Activated naive CD4-positive, alpha-beta T cell treated with anti-CD3 and anti-CD28 coated beads, Interleukin-2, amount 50 U/mL, for 24 hours (primary cell): ENCODE measurements at regions not wholly inside any gene's neighbourhood (a gene's known extent, or its start where the extent isn't known, plus 50 kb on each side); places are given as distances from the start of the nearest gene placed in this dataset.
"Not testable (repeated sequence)": the region's sequence is repeated elsewhere in the genome, so short reads cannot be mapped to it uniquely, and the experiment has no call there.

ENCODE experiments used
- H3K27ac Mint-ChIP-seq: one replicate; pipeline ENCODE4 v1.8.0; 2021; ENCODE audit warnings: mild to moderate bottlenecking, mixed read lengths
- H3K27me3 Mint-ChIP-seq: one replicate; pipeline ENCODE4 v1.8.0; 2021; ENCODE audit warnings: mixed read lengths
- H3K36me3 Mint-ChIP-seq: one replicate; pipeline ENCODE4 v1.8.0; 2021; ENCODE audit warnings: mixed read lengths
- H3K4me1 Mint-ChIP-seq: one replicate; pipeline ENCODE4 v1.8.0; 2021; ENCODE audit warnings: mixed read lengths
- H3K4me3 Mint-ChIP-seq: one replicate; pipeline ENCODE4 v1.8.0; 2021; ENCODE audit warnings: mild to moderate bottlenecking, mixed read lengths
- H3K9me3 Mint-ChIP-seq: one replicate; pipeline ENCODE4 v1.8.0; 2021; ENCODE audit warnings: mixed read lengths

DNA sequence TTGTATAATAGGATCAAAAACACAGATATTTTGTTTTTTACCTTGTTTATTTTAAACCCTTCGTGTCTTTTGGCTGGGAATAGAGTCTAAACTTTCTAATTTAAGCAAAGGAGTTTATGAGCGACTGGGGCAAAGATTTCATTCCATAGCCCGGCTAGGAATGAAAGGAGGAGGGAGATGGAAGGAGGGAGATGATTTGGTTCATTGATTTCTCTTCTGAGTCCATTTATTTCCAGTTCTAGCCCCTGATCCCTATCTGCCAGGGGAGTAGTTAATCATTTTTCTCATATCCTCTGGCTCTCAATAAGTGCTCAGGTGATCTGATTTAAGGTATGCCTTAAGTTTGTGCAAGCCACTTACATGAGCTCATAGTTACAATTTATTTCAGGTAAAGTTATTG lies 120.0 kb downstream of the SPRY1 start:
- Mint-ChIP-seq H3K27ac (no peak overlapping the region), H3K9me3 (peaks cover 4% of the 10 kb centered on the region), H3K36me3 (no peaks in the 10 kb centered on the region), H3K27me3 (no peaks in the 10 kb centered on the region), H3K4me1 (no peaks in the 10 kb centered on the region), H3K4me3 (no peak overlapping the region)

- H3K9me3 Mint-ChIP-seq = peaks cover 4% of the 10 kb centered on the region
- H3K27me3 Mint-ChIP-seq = no peaks in the 10 kb centered on the region
- no peaks in the 10 kb centered on the region for H3K36me3 Mint-ChIP-seq
- no peak overlapping the region for H3K27ac Mint-ChIP-seq
- H3K4me3 Mint-ChIP-seq = no peak overlapping the region
- H3K4me1 Mint-ChIP-seq = no peaks in the 10 kb centered on the region
Measured at GRCh38 chr4:123517176-123517575, 120.6 kb downstream of the SPRY1 start.

GRCh38 chr4:123517971-123518370 lies 121.4 kb downstream of the SPRY1 start:
- Mint-ChIP-seq H3K9me3 (peaks cover 4% of the 10 kb centered on the region), H3K4me3 (no peak overlapping the region), H3K27ac (no peak overlapping the region), H3K4me1 (no peaks in the 10 kb centered on the region), H3K36me3 (no peaks in the 10 kb centered on the region), H3K27me3 (no peaks in the 10 kb centered on the region)

DNA sequence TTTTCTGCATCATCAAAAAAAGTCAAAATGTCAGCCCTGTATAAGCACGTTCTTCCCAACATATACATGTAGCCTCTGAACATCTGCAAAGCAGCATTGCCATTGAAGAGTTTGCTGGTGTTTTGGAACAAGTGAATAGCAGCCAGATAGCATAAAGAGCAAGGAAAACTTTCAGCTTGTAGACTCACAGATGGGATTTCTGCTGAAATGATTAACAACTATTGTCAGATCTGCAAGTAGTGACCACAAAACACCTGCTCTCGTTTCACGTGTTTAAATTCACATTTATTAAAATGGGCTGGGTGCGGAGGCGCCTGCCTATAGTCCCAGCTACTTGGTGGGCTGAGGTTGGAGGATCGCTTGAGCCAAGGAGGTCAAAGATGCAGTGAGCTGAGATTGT lies 123.7 kb downstream of the SPRY1 start:
- Mint-ChIP-seq H3K27ac (no peak overlapping the region), H3K27me3 (no peaks in the 10 kb centered on the region), H3K9me3 (no peaks in the 10 kb centered on the region), H3K4me3 (no peak overlapping the region), H3K36me3 (no peaks in the 10 kb centered on the region), H3K4me1 (no peaks in the 10 kb centered on the region)

GRCh38 chr4:123522081-123522480 lies 125.5 kb downstream of the SPRY1 start:
- H3K36me3 Mint-ChIP-seq = no peaks in the 10 kb centered on the region
- H3K27ac Mint-ChIP-seq = no peak overlapping the region
- no peaks in the 10 kb centered on the region for H3K9me3 Mint-ChIP-seq
- no peaks in the 10 kb centered on the region for H3K27me3 Mint-ChIP-seq
- H3K4me1 Mint-ChIP-seq = no peaks in the 10 kb centered on the region
- no peak overlapping the region for H3K4me3 Mint-ChIP-seq

DNA sequence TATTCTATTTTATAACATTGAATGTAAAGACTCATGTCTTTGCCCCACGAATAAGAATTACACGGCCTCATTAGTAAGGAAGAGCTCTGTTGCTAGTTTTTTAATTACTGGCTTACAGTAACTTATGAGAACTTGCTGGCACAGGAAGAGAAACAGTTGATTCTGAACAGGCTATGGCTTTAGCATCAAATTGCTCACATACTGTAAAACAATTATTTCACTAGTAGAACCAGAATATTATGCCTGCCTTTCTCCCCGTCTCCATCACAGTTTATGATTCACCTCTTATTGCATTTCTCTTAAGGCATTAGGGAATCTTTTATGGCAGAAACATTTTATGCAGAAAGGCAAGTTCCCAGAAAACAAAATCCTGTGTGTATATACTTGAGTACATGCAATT lies 126.1 kb downstream of the SPRY1 start:
- Mint-ChIP-seq H3K27me3 (no peaks in the 10 kb centered on the region), H3K4me3 (no peak overlapping the region), H3K36me3 (no peaks in the 10 kb centered on the region), H3K9me3 (no peaks in the 10 kb centered on the region), H3K27ac (no peak overlapping the region), H3K4me1 (no peaks in the 10 kb centered on the region)

DNA sequence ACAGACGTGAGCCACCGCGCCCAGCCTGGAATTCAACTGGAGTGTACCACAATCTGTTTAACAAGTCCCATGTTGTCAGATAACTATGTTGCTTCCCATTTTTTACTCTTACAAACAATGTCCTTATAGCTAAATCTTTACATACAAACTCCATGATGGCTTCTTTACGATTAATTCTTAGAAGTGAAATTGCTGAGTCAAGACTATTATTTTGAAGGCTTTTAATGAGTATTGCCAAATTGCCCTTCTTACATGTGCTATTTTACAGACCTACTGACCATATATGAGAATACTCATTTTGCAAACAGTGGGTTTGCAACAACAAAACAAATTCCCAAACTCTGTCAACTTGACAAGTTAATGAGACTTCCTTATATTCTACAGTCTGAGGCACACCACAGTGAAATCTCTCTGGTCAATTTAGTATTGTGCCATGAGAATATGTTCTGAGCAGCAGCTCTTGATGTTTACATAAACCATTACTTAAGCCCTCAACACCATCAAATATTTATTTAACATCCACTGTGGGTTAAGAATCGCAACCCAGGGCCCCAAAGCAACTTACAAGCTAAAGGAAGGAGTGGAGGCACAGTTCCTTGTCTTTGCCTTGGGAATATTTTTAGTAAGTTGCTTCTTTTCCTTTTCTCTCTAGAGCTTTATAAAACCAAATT lies 128.5 kb downstream of the SPRY1 start:
- Mint-ChIP-seq H3K27ac (no peak overlapping the region), H3K27me3 (no peaks in the 10 kb centered on the region), H3K9me3 (no peaks in the 10 kb centered on the region), H3K4me1 (no peaks in the 10 kb centered on the region), H3K4me3 (no peak overlapping the region), H3K36me3 (no peaks in the 10 kb centered on the region)

DNA sequence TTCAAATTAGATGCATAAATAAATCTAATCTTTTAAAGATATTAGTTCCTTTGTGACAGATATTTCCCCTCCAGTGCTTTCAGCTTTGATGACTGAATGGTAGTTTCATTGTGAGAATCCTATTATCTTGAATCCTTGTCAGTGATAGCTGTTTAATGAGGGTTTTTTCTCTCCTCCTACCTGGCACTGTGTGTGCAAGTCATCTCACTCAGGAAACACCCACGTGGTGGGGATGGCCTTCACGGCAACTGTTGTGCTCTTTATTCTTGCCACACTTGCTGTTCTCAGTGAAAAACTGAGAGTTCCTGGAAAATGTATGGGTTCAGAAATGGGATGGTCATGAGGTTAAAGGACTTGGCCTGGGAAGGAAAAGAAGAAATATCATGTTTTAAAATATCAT lies 129.9 kb downstream of the SPRY1 start:
- Mint-ChIP-seq H3K4me1 (no peaks in the 10 kb centered on the region), H3K36me3 (no peaks in the 10 kb centered on the region), H3K4me3 (no peak overlapping the region), H3K27me3 (no peaks in the 10 kb centered on the region), H3K9me3 (no peaks in the 10 kb centered on the region), H3K27ac (no peak overlapping the region)

- Mint-ChIP-seq H3K4me1 (no peaks in the 10 kb centered on the region), H3K36me3 (no peaks in the 10 kb centered on the region), H3K27me3 (no peaks in the 10 kb centered on the region), H3K27ac (no peak overlapping the region), H3K4me3 (no peak overlapping the region), H3K9me3 (no peaks in the 10 kb centered on the region)
Measured at GRCh38 chr4:123528501-123529277, 132.1 kb downstream of the SPRY1 start.

GRCh38 chr4:123529278-123529568 lies 132.6 kb downstream of the SPRY1 start:
- no peaks in the 10 kb centered on the region for H3K36me3 Mint-ChIP-seq
- H3K9me3 Mint-ChIP-seq = no peaks in the 10 kb centered on the region
- H3K27me3 Mint-ChIP-seq = no peaks in the 10 kb centered on the region
- H3K4me3 Mint-ChIP-seq = no peak overlapping the region
- no peaks in the 10 kb centered on the region for H3K4me1 Mint-ChIP-seq
- no peak overlapping the region for H3K27ac Mint-ChIP-seq

- H3K36me3 Mint-ChIP-seq = no peaks in the 10 kb centered on the region
- no peaks in the 10 kb centered on the region for H3K4me1 Mint-ChIP-seq
- H3K27ac Mint-ChIP-seq = no peak overlapping the region
- H3K9me3 Mint-ChIP-seq = no peaks in the 10 kb centered on the region
- no peak overlapping the region for H3K4me3 Mint-ChIP-seq
- H3K27me3 Mint-ChIP-seq = no peaks in the 10 kb centered on the region
Measured at GRCh38 chr4:123530357-123530756, 133.8 kb downstream of the SPRY1 start.

DNA sequence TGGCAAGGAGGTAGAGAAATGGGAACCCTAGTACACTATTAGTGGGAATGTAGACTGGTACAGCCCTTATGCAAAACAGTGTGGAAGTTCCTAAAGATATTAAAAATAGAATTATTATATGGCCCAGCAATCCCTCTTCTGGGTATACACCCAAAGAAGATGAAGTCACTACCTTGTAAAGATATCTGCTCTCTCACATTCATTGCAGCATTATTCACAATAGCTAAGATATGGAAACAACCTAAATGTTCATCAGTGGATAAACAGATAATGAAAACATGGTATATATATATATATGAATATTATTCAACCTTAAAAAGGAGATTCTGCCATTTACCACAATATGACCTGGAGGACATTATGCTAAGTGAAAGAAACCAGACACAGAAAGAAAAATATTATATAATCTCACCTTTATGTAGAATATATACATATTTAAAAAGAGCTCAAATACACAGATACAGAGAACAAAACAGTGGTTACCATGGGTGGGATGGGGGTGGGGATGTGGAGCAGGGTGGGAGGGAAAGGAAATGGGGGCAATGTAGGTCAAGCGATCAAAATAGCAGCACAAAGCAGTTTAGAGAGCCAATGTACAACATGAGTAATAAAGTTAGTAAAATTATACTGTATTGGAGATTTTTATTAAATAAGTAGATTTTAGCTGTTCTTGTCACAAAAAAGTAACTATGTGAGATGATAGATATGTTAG lies 138.6 kb downstream of the SPRY1 start:
- H3K9me3 Mint-ChIP-seq = peaks cover 5% of the 10 kb centered on the region
- H3K4me1 Mint-ChIP-seq = peaks cover 4% of the 10 kb centered on the region
- no peaks in the 10 kb centered on the region for H3K36me3 Mint-ChIP-seq
- no peaks in the 10 kb centered on the region for H3K27me3 Mint-ChIP-seq
- H3K27ac Mint-ChIP-seq = no peak overlapping the region
- no peak overlapping the region for H3K4me3 Mint-ChIP-seq

GRCh38 chr4:123536225-123536624 lies 139.6 kb downstream of the SPRY1 start:
- Mint-ChIP-seq H3K4me3 (no peak overlapping the region), H3K4me1 (peaks cover 4% of the 10 kb centered on the region), H3K36me3 (no peaks in the 10 kb centered on the region), H3K9me3 (peaks cover 5% of the 10 kb centered on the region), H3K27ac (no peak overlapping the region), H3K27me3 (no peaks in the 10 kb centered on the region)

DNA sequence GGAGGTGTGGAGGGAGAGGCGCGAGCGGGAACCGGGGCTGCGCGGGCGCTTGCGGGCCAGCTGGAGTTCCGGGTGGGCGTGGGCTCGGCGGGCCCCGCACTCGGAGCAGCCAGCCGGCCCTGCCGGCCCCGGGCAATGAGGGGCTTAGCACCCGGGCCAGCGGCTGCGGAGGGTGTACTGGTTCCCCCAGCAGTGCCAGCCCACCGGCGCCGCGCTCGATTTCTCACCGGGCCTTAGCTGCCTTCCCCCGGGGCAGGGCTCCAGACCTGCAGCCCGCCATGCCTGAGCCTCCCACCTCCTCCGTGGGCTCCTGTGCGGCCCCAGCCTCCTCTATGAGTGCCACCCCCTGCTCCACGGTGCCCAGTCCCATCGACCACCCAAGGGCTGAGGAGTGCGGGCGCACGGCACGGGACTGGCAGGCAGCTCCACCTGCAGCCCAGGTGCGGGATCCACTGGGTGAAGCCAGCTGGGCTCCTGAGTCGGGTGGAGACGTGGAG lies 141.4 kb downstream of the SPRY1 start:
- not testable (repeated sequence) for H3K36me3 Mint-ChIP-seq, H3K4me1 Mint-ChIP-seq, H3K4me3 Mint-ChIP-seq, H3K27me3 Mint-ChIP-seq, H3K9me3 Mint-ChIP-seq, H3K27ac Mint-ChIP-seq

DNA sequence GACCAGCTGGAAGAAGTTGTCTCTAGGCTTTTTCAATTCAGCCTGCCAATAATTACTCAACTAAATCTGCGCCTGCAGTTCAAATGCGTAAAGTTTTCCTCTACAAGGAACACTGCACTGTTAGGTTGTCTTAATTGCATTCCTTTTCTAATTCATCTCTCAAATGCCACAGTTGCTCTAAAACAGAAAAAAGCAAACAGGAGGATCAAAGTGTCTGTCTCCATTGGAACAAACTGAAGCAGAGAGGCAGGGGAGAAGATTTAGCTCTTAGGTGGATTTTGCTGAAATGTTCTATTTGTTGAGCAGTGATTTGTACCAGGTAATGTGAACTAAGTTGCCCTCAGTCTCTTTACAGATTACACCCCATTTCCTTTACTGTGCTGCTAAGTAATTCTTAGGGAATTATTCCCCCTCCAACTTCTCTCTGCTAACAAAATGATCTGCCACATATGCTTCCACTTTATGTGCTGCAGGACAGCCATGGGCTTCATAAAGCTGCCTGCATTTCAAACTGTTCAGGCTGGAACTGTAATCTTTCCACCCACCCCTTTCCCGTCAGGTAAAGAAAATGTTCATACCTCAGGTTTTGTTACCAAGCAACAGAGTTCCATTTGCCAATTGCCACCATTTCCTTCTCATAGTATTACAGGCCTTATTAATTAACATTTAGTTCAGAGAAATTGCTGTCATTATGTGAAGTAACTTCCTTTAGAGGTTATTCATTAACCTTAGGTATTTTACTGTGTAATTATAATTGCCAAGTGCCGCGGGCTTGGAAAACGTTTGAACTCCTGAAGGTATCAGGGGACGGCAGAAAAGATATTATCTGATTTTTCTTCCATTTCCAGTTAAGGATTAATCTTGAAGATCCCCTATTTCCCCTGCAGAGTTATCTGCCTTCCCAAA lies 149.3 kb downstream of the SPRY1 start:
- no peak overlapping the region for H3K27ac Mint-ChIP-seq
- H3K27me3 Mint-ChIP-seq = no peaks in the 10 kb centered on the region
- no peaks in the 10 kb centered on the region for H3K36me3 Mint-ChIP-seq

More for the DNA sequence above, 149.3 kb downstream of the SPRY1 start:
- Mint-ChIP-seq H3K9me3 (no peaks in the 10 kb centered on the region), H3K4me3 (no peak overlapping the region), H3K4me1 (no peaks in the 10 kb centered on the region)
